ENCODE measurements at regions not wholly inside any gene's neighbourhood (a gene's known extent, or its start where the extent isn't known, plus 50 kb on each side); places are given as distances from the start of the nearest gene placed in this dataset.

DNA sequence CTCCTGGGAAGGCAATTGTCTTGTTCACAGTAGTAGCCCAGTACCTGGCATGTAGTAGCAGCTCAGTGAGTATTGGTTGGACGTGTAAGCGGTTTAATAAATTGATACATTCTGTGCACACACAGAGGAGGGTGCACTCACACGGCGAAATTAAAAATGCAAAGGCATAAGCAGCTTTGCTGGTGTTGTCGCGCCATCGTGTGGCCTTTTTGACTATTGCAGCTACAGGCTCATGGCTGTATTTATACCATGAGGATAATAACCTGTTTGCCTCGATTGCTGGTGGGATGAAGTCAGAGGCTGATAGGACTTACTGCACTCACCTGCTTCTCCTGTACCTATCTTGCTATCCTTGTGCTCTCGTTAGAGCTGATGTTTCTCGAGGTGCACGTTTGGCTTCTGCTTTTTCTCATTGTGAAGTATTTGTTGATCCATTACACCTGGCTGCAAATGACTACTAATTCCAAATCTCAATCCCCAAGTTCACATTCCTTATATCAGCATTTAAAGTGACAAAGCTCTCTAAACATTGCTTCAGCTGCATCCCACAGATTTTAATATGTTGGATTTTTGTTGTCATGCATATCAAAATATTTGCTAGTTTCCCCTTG lies 61.5 kb downstream of the TBXT start:
- DNase-seq (ENCODE audit: low spot score) = peak; percentile 50

- DNase-seq (ENCODE audit: low spot score) = no peak
Measured at GRCh38 chr6:166105341-166106075, 62.1 kb downstream of the TBXT start.

DNA sequence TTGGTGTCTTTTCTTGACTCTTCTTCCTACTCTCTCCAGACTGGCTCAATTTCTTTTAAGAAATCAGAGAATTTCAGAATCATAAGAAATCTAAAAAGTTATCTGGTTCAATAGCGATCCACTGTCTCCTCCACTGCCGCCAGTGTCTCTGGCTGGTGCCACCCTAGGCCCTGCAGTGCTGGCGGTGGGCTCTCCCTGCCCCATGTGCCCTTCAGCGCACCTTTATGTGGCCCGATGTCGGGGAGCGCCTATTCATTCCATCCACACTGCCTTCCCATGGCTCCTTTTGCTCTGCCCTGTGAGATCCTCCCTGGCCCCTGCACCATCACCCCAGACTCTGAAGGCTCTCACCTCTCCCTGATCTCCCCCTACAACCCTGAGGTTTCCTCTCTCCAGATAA lies 62.8 kb downstream of the TBXT start:
- no peak for DNase-seq (ENCODE audit: low spot score)

- DNase-seq (ENCODE audit: low spot score) = no peak
Measured at GRCh38 chr6:166104107-166104506, 63.5 kb downstream of the TBXT start.

DNA sequence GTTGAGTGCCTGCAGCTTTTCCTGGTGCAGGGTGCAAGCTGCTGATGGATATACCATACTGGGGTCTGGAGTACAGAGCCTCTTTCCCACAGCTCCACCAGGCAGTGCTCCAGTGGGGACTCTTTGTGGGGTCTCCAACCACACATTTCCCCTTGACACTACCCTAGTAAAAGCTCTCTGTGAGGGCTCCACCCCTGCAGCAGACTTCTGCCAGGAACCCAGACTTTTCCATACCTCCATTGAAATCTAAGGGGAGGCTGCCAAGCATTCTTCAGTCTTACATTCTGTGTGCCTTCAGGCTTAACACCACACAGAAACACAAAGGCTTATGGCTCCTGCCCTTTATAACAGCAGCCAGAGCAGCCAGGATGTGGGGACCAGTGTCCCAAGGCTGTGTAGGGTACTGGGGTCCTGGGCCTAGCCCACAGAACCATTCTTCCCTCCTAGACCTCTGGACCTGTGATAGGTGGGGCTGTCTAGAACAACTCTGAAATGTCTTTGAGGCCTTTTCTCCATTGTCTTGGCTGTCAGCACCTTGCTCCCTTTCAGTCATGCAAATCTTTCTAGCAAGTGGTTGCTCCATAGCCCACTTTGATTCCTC lies 65.7 kb downstream of the TBXT start:
- no peak for DNase-seq (ENCODE audit: low spot score)

- DNase-seq (ENCODE audit: low spot score) = peak; percentile 8
Measured at GRCh38 chr6:166097914-166098522, 69.6 kb downstream of the TBXT start.

DNA sequence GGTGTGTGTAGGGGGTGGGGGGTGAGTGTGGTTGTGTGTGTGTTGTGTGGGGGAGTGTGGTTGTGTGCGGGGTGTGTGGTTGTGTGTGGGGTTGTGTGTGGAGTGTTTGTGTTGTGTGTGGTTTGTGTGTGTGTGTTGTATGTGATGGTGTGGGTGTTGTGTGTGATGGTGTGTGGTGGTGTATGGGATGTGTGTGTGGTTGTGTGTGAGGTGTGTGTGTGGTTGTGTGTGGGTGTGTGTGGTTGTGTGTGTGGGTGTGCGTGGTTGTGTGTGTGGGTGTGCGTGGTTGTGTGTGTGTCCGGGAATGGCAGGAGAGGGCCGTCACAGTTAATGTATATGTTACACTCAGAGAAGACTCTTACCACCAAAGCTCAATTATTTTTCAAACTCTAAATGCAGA lies 79.8 kb downstream of the TBXT start:
- no peak for DNase-seq (ENCODE audit: low spot score)

- no peak for DNase-seq (ENCODE audit: low spot score)
Measured at GRCh38 chr6:166087246-166087645, 80.4 kb downstream of the TBXT start.

GRCh38 chr6:166085500-166085899 lies 82.2 kb downstream of the TBXT start:
- no peak for DNase-seq (ENCODE audit: low spot score)

- DNase-seq (ENCODE audit: low spot score) = no peak
Measured at GRCh38 chr6:166084951-166085350, 82.7 kb downstream of the TBXT start.

DNA sequence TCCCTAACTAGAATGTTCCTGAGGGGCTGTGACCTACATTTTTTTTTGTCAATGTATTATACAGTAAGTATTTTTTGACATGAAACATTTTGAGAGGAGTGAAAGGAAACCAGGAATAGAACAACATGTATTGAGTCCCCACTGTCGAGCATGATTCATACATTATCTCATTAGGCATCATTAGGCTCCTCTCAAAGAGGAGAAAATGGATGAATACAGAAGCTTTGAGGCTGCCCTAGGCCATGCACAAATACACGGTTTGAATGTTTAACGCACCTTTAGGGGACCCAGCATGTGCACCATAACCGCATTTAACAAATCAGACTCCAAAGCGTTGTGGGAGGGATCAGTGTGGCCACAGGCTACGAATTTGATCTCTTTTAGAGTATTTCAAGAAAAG lies 87.8 kb downstream of the TBXT start:
- no peak for DNase-seq (ENCODE audit: low spot score)

GRCh38 chr6:166078294-166078693 lies 89.4 kb downstream of the TBXT start:
- DNase-seq (ENCODE audit: low spot score) = no peak

DNA sequence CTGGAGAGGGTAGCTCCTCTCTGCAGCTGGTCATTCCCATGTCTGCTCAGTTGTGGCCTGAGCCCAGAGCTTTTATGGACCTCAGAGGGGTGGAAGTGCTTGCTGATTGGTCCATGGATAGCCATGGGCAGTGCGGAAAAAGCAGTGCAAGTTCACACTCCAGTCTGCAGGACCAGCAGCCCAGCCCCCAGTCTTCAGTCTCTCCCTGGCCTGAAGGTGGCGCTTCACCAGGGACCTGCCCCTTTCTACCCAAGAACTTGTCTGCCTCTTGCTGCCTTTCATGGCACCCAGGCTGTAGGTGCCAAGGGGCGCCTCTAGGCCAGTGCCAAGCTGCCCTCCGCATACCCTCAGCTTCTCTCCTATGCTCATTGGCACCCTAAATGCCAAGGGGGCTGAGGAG lies 91.0 kb downstream of the TBXT start:
- DNase-seq (ENCODE audit: low spot score) = no peak

DNA sequence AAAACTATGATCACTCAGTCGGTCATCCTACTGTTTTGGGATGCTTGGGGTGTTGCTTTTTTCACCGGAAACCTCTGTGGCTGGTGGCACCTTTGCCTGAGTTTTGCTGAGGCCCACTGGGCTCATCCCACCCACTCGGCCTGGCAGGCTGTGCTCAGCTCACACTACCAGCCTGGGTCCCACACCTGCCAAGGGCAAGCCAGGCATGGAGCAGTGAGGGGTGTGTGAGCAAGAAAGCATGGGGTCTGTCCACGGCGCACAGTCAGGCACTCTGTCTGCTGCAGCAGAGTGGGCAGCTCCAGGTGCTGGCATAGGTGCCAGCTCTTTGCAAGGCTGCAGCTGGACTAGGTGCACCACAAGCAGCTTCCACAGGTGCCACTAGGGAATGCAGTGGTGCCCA lies 91.7 kb downstream of the TBXT start:
- no peak for DNase-seq (ENCODE audit: low spot score)

DNA sequence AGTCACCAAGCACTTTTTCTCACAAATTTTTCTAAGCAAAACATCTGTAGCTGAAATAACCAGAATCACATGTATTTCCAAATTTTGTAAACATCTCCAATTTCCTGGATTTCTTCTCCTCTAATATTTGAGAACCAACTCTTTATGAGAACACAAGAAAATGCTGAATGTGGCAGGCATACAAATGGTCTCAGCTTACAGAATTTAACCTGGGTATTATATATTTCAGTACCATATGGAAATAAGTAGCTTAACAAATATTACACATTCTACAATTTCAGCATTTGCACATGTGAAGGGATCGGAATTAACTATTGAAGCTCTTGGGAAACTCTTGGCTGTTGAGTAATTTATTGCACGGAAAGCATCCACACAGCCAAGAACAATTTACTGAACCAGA lies 92.5 kb downstream of the TBXT start:
- DNase-seq (ENCODE audit: low spot score) = no peak

- DNase-seq (ENCODE audit: low spot score) = no peak
Measured at GRCh38 chr6:166073082-166073481, 94.6 kb downstream of the TBXT start.

DNA sequence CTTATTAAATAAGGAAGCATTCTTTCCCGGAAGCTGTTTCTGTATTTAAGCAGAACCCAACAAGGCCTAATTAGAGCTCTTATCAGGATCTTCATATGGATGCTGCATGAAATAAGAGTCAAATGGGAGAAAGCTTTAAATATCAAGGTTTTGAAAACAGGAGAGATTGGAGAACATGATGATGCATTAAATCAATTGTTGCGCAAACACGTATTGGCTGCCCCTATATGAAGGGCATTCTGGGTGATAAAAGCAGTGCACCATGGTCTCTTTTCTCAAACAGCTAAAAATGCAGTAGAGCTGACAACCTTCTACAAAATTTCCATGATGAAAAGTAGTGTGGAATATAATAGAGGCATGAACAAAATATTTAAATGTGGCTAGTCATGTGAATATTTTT lies 98.9 kb downstream of the TBXT start:
- DNase-seq (ENCODE audit: low spot score) = no peak

DNA sequence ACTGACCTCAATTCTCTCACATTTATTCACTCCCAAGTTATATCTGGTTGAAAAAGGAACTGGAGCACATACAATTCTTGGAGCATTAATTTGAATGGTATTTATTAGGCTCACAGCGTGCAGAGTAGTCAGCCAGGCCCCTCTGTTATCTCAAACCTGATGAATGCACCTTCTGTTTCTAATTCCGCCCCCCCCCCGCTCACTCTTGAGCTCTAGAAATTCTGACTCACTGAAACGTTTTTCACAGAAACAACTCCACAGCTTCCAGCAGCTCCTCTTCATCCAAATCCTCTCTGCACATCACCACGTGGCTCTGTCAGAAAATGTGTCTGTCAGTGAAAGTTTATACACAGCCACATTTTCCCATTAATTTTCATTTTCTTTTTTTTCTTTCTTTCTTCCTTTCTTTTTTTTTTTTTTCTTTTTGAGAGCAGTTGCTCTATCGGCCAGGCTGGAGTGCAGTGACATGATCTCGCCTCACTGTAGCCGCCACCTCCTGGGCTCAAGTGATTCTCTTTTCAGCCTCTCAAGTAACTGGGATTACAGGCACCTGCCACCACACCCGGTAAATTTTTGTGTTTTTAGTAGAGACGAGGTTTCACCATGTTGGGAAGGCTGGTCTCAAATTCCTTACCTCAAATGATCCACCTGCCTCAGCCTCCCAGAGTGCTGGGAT lies 109.4 kb downstream of the TBXT start:
- peak; percentile 1 for DNase-seq (ENCODE audit: low spot score)

DNA sequence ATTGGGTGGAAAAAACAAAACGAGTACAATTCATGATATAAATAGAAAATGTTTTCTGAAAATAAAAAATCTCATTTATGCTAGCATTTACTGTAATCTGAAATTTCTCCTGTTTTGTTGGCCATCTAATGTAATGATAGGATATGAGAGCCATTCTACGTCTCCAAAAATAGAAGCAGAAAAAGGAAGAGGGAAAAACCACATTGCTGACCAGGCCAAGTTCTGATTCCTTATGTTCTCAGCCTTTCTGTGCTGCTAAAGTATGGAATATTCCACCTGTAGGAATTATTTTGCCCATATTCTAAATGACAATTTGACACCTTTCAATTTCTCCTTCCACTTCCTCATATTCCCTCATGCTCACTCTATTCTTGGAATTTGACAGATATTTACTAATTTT lies 110.2 kb downstream of the TBXT start:
- DNase-seq (ENCODE audit: low spot score) = no peak

DNA sequence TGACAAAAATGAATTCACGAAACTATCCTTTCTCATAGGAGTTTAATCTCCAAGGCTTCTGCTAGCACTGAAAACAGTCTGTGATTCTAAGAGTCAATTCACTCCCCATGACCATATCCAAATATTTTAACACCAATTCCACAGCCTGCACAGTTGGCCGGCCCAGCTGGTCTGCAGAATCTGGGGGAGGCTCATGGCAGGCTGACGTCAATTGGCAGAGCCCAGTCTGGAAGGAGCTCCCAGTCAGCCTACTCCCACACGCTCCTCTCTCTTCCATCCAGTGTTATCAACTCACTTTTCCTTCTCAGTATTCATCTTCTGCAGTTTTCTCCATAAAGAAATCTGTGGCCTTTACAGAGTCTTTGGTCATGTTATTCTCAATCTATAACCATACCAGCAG lies 111.0 kb downstream of the TBXT start:
- peak; percentile 1 for DNase-seq (ENCODE audit: low spot score)

- DNase-seq (ENCODE audit: low spot score) = no peak
Measured at GRCh38 chr6:166055801-166056200, 111.8 kb downstream of the TBXT start.

- no peak for DNase-seq (ENCODE audit: low spot score)
Measured at GRCh38 chr6:166052837-166053236, 114.8 kb downstream of the TBXT start.

DNA sequence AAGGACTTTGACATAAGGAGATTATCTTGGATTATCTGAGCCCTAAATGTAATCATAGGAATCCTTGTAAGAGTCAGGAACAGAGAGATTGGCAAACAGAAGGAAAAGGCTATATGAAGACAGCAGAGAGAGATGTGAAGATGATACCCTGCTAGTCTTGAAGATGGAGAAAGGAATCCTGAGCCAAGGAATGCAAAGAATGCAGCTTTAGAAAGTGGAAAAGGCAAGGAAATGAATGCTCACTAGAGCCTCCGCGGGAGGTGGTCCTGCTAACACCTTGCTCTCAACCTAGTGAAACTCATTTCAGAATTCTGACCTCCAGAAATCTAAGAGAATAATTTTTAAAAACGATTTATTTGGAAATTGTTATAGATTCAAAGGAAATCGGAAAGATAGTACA lies 117.1 kb downstream of the TBXT start:
- DNase-seq (ENCODE audit: low spot score) = no peak

All from pons (tissue), 1 donor.